T-helper 1 cell treated with Interleukin-12 subunit alpha and Interleukin-12 subunit beta and Interleukin-4 antibody, amounts not matched to agents 30 μg/mL and 1 μg/mL, for 36 hours (primary cell): ENCODE measurements at regions not wholly inside any gene's neighbourhood (a gene's known extent, or its start where the extent isn't known, plus 50 kb on each side); places are given as distances from the start of the nearest gene placed in this dataset.
"Not testable (repeated sequence)": the region's sequence is repeated elsewhere in the genome, so short reads cannot be mapped to it uniquely, and the experiment has no call there.

ENCODE experiments used
- H3K27ac Mint-ChIP-seq: one replicate; pipeline ENCODE4 v1.8.0; 2021; ENCODE audit warnings: mild to moderate bottlenecking, mixed read lengths
- H3K27me3 Mint-ChIP-seq: one replicate; pipeline ENCODE4 v1.8.0; 2021; ENCODE audit warnings: low read depth, mixed read lengths
- H3K36me3 Mint-ChIP-seq: one replicate; pipeline ENCODE4 v1.8.0; 2021; ENCODE audit warnings: low read depth, mixed read lengths
- H3K4me1 Mint-ChIP-seq: one replicate; pipeline ENCODE4 v1.8.0; 2021; ENCODE audit warnings: low read depth, mixed read lengths
- H3K4me3 Mint-ChIP-seq: one replicate; pipeline ENCODE4 v1.8.0; 2021; ENCODE audit warnings: mild to moderate bottlenecking, moderate library complexity, mixed read lengths
- H3K9me3 Mint-ChIP-seq: one replicate; pipeline ENCODE4 v1.8.0; 2021; ENCODE audit warnings: mixed read lengths

GRCh38 chr13:63490149-63490548, 2074.5 kb upstream of the PCDH20 start:
- no peaks in the 10 kb centered on the region for H3K4me1 Mint-ChIP-seq
- H3K9me3 Mint-ChIP-seq = peaks cover 14% of the 10 kb centered on the region
- no peaks in the 10 kb centered on the region for H3K27me3 Mint-ChIP-seq
- no peaks in the 10 kb centered on the region for H3K36me3 Mint-ChIP-seq
- no peak overlapping the region for H3K4me3 Mint-ChIP-seq
- H3K27ac Mint-ChIP-seq = no peak overlapping the region

DNA sequence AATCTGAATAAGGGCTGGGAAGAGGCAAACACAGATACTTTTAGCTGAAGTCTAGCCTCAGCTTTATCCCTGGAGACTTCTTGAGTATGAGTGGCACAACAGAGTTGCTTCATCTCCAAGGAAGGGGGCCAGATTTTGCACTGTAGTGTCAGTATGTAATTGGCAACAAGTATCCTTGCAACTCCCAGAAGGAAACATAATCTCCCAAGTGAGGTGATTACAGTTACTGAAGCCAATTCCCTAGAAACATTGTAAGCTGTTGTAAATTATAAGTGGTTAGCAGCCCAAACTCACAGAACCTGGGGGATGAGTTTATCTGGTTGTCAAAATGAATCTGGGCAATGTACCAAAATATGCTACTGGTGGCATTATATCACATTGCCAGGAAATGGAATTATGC, 2065.7 kb upstream of the PCDH20 start:
- Mint-ChIP-seq H3K36me3 (no peaks in the 10 kb centered on the region), H3K27me3 (no peaks in the 10 kb centered on the region), H3K4me1 (no peaks in the 10 kb centered on the region), H3K27ac (no peak overlapping the region), H3K9me3 (peaks cover 14% of the 10 kb centered on the region), H3K4me3 (no peak overlapping the region)

- Mint-ChIP-seq H3K36me3 (no peaks in the 10 kb centered on the region), H3K27ac (no peak overlapping the region), H3K9me3 (peaks cover 17% of the 10 kb centered on the region), H3K27me3 (no peaks in the 10 kb centered on the region), H3K4me3 (no peak overlapping the region), H3K4me1 (no peaks in the 10 kb centered on the region)
These were observed 2057.1 kb upstream of the PCDH20 start for GRCh38 chr13:63472711-63473110.

DNA sequence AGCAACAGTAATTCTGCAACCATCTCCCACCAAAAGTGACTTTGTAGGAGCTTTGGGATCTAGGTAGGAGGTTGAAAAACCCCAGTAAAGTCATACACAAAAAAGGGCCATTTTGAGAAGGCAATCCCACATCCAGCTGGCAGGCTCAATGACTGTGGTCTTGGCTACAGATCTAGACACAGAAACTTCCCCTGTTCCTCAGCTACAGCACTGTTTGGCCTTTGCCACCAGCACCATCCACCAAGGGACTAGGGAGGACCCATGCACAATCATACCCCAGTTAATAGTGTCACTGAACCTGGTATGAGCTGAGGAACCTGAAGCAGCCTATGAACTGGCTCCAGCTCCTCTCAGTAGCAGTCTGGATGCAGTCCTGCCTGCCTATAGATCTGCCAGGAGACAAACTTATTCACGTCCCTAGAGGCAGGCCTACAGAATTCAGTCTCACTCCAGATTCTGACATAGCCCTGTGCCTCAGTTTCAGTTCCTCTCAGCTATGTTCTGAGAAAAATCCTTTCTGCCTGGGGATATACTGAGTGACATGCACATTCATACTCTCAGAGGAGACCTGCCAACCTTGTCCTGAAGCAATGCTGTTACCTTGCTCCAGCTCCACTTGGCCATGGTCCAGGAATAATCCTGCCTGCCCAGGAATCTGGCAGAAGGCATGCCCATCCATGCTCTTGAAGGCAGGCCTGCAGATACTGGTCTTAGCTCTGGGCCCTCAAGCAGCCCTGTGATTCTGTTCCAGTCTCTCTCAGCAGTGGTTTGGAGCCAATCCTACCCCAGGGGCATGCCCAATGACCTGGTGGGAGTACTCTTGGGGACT, 2048.3 kb upstream of the PCDH20 start:
- H3K27ac Mint-ChIP-seq = no peak overlapping the region
- H3K4me3 Mint-ChIP-seq = no peak overlapping the region
- H3K27me3 Mint-ChIP-seq = no peaks in the 10 kb centered on the region

DNA sequence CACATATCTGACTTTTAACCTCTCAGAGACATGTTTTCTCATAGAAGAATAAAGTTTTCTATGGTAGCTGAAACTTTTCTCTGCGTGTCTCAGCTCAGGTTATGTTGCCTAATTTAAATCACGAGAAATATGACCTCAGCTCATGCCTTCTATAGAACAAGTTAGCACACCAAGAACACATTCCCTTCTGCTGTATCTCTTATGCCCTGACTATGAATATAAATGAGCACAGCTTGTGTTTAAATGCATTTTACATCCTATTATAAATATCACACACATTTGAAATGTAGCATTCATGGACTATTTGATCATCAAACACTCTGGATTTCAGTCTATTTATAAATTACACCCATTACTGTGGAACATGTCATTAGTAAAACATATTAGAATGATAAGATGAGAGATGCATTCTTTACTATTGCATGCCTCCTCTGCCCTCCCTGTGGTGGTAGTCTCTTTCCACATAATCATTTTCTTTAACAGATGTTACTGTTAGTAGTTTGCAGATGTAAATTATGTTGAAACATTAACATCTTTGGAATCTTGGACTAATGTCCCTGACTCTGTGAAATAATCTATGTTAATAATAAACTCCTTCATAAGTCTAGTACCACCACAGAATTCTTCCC, 2044.9 kb upstream of the PCDH20 start:
- peaks cover 3% of the 10 kb centered on the region for H3K9me3 Mint-ChIP-seq
- H3K27ac Mint-ChIP-seq = no peak overlapping the region

More for the DNA sequence above, 2048.3 kb upstream of the PCDH20 start:
- no peaks in the 10 kb centered on the region for H3K36me3 Mint-ChIP-seq
- peaks cover 12% of the 10 kb centered on the region for H3K9me3 Mint-ChIP-seq
- no peaks in the 10 kb centered on the region for H3K4me1 Mint-ChIP-seq

GRCh38 chr13:63457186-63457585, 2041.5 kb upstream of the PCDH20 start:
- no peak overlapping the region for H3K27ac Mint-ChIP-seq
- H3K4me3 Mint-ChIP-seq = no peak overlapping the region
- no peaks in the 10 kb centered on the region for H3K4me1 Mint-ChIP-seq
- H3K27me3 Mint-ChIP-seq = no peaks in the 10 kb centered on the region
- no peaks in the 10 kb centered on the region for H3K9me3 Mint-ChIP-seq
- H3K36me3 Mint-ChIP-seq = no peaks in the 10 kb centered on the region

More for the DNA sequence above, 2044.9 kb upstream of the PCDH20 start:
- H3K27me3 Mint-ChIP-seq = no peaks in the 10 kb centered on the region
- H3K4me3 Mint-ChIP-seq = no peak overlapping the region
- no peaks in the 10 kb centered on the region for H3K4me1 Mint-ChIP-seq
- H3K36me3 Mint-ChIP-seq = no peaks in the 10 kb centered on the region

DNA sequence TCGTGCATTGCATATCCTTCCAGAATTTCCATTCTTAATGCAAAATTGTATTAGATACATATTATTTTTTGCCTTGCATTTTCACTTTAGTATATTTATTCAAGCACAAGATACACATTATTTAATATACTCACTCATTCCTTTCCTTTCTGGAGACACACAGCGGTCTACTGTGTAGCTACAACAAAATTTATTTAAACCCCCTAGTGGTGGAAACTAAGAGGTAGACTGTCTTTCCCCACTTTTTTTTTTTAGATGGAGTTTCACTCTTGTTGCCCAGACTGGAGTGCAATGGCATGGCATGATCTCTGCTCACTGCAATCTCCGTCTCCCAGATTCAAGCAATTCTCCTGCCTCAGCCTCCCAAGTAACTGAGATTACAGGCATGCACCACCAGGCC, 2040.3 kb upstream of the PCDH20 start:
- H3K4me3 Mint-ChIP-seq = no peak overlapping the region
- H3K27ac Mint-ChIP-seq = no peak overlapping the region
- H3K36me3 Mint-ChIP-seq = no peaks in the 10 kb centered on the region
- H3K9me3 Mint-ChIP-seq = peaks cover 4% of the 10 kb centered on the region
- no peaks in the 10 kb centered on the region for H3K4me1 Mint-ChIP-seq
- no peaks in the 10 kb centered on the region for H3K27me3 Mint-ChIP-seq

DNA sequence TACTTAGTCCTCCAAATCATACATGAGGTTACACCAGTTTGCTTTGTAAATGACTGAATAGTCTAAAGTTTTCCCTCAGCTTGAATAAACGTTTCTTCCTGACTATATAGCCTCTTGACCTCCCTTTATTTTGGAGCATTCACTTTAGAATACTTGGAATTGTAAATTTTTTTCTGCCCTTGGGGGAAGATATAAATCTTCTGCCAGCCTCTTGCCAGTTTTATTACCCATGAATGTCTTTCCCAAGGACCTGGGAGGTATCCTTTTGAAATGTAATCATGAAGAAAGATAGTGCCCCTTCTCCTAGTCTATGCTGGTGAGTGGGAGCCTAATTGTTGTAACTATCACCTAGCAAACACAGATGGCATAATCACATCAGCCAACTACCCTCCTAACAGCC, 2033.9 kb upstream of the PCDH20 start:
- Mint-ChIP-seq H3K9me3 (peaks cover 6% of the 10 kb centered on the region), H3K36me3 (no peaks in the 10 kb centered on the region), H3K4me3 (no peak overlapping the region), H3K27me3 (no peaks in the 10 kb centered on the region), H3K4me1 (no peaks in the 10 kb centered on the region), H3K27ac (no peak overlapping the region)

DNA sequence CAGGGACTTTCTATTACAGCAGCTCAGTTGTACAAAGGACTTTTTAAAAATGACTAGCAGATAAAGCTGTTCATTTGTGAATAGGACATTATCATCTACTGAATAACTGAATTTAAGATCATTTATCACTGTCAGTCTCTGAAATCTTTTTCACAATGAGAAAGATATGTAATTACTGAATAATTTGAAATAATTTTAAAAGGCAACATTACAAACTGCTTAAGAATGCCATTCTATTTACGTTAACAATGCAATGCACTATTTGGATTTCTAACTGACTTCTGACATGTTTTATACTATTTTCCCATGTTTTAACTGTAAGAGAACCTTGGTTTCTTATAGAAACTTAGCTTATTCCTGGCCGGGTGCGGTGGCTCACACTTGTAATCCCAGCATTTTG, 2033.0 kb upstream of the PCDH20 start:
- Mint-ChIP-seq H3K4me1 (no peaks in the 10 kb centered on the region), H3K27ac (no peak overlapping the region), H3K36me3 (no peaks in the 10 kb centered on the region), H3K27me3 (no peaks in the 10 kb centered on the region), H3K9me3 (peaks cover 9% of the 10 kb centered on the region), H3K4me3 (no peak overlapping the region)

DNA sequence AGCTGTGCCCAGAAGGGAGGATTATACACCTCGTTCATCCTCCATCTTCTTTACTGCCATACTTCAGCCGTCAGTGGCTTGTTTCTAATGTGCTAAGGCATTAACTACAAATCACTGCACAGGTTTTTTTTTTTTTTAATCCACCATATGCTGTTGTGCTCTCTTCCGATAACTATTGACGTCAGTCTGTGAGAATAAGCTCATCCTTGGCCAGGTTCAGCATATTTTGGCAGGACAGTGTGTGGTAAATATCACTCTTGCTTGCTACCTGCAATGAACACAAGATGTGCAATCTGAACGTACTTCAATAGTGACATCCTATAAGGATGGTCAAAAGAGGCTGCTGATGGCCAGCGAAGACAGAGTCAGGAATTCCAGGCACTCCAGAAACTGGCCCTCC, 2030.7 kb upstream of the PCDH20 start:
- no peaks in the 10 kb centered on the region for H3K27me3 Mint-ChIP-seq
- no peaks in the 10 kb centered on the region for H3K36me3 Mint-ChIP-seq
- no peak overlapping the region for H3K27ac Mint-ChIP-seq

DNA sequence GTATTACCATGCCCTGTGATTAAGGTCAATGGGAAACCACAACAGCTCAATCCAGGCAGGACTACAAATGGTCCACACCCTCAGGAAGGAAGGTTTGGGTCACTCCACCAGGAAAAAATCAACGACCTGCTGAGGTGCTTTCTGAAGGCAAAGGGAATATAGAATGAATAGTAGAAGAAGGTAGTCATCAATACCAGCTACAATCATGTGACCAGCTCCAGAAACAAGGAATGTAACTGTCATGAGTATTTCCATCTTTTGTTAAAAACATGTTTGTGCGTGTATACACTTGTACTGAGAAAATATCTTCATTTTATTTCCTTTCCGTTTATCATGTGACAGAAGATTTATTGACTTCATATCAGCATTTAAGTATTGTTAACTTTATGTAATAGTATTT, 2028.6 kb upstream of the PCDH20 start:
- H3K9me3 Mint-ChIP-seq, H3K36me3 Mint-ChIP-seq, H3K4me3 Mint-ChIP-seq, H3K4me1 Mint-ChIP-seq, H3K27me3 Mint-ChIP-seq, H3K27ac Mint-ChIP-seq: not testable (repeated sequence)

More for the DNA sequence above, 2030.7 kb upstream of the PCDH20 start:
- no peaks in the 10 kb centered on the region for H3K4me1 Mint-ChIP-seq
- no peak overlapping the region for H3K4me3 Mint-ChIP-seq
- peaks cover 5% of the 10 kb centered on the region for H3K9me3 Mint-ChIP-seq

DNA sequence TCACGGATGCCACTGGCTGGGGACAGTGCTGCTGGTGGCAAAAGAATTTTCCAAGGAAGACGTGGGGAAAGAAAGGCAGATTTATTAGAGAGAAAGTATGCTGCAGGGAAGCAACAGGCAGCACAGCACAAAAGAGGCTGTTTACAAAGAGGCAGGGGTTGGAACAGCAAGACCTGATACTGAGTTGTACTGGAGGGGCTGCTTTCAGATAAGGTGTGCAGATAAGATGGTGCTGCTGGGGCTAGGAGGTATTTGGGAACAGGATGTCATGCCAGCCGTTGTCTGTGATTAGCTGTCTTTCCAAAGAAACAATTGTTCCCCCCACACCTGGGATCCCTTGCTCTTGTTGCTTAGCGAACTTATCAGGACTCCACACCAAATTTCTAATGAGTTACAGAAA, 2023.3 kb upstream of the PCDH20 start:
- H3K4me1 Mint-ChIP-seq = no peaks in the 10 kb centered on the region
- H3K9me3 Mint-ChIP-seq = peaks cover 9% of the 10 kb centered on the region
- H3K27me3 Mint-ChIP-seq = no peaks in the 10 kb centered on the region
- no peaks in the 10 kb centered on the region for H3K36me3 Mint-ChIP-seq
- H3K4me3 Mint-ChIP-seq = no peak overlapping the region
- H3K27ac Mint-ChIP-seq = no peak overlapping the region

- no peaks in the 10 kb centered on the region for H3K4me1 Mint-ChIP-seq
- H3K4me3 Mint-ChIP-seq = no peak overlapping the region
- no peaks in the 10 kb centered on the region for H3K36me3 Mint-ChIP-seq
- H3K27ac Mint-ChIP-seq = no peak overlapping the region
- no peaks in the 10 kb centered on the region for H3K27me3 Mint-ChIP-seq
- peaks cover 9% of the 10 kb centered on the region for H3K9me3 Mint-ChIP-seq
These were observed 2020.6 kb upstream of the PCDH20 start for GRCh38 chr13:63436325-63436668.

- H3K36me3 Mint-ChIP-seq = no peaks in the 10 kb centered on the region
- no peaks in the 10 kb centered on the region for H3K27me3 Mint-ChIP-seq
These were observed 2020.1 kb upstream of the PCDH20 start for GRCh38 chr13:63435667-63436324.

DNA sequence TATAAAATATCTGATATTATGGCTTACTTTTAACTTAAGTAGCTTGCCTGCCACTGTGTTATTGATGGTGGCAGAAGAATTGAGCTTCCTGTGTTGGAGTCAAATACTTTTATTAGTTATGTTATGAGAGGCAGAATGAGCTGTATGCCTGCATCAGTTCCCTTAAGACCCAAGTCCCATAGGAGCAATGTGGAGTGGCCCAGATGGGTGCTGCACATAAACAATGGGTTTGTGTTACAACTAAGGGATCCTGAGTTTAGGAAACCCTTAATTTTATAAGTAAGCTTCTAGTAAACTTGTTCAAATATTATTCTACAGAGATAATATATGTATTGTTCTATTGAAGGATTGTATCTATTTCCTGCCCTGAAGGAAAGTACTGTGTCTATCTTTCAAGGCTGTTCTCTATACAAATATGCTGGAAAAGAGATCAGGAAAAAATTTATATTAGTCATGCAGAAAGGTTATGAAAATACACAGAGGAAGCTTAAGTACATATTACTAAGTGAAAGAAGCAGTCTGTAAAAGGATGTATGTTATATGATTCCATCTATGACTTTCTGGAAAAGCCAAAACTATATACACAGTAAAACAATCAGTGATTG, 2018.0 kb upstream of the PCDH20 start:
- Mint-ChIP-seq H3K27me3 (no peaks in the 10 kb centered on the region), H3K4me1 (no peaks in the 10 kb centered on the region), H3K36me3 (no peaks in the 10 kb centered on the region), H3K9me3 (peaks cover 6% of the 10 kb centered on the region), H3K4me3 (no peak overlapping the region), H3K27ac (no peak overlapping the region)

More at GRCh38 chr13:63435667-63436324, 2020.1 kb upstream of the PCDH20 start:
- Mint-ChIP-seq H3K4me1 (no peaks in the 10 kb centered on the region), H3K9me3 (peaks cover 9% of the 10 kb centered on the region), H3K27ac (no peak overlapping the region), H3K4me3 (no peak overlapping the region)
